ENCODE measurements at regions not wholly inside any gene's neighbourhood (a gene's known extent, or its start where the extent isn't known, plus 50 kb on each side); places are given as distances from the start of the nearest gene placed in this dataset.
"Not testable (repeated sequence)": the region's sequence is repeated elsewhere in the genome, so short reads cannot be mapped to it uniquely, and the experiment has no call there.

- not testable (repeated sequence) for TF ChIP-seq POLR2A, CTCF (IDR thresholded peaks at IDR 0.05)
These were observed 536.6 kb upstream of the TUSC1 start for GRCh38 chr9:26214713-26215444.
